HCT116 (cell line): ENCODE measurements at regions not wholly inside any gene's neighbourhood (a gene's known extent, or its start where the extent isn't known, plus 50 kb on each side); places are given as distances from the start of the nearest gene placed in this dataset.

Source experiments
- CTCF ChIP-seq, 3 experiments: fragments of 200-600 bp in 1 of 3; sonication (generic) in 1 of 3; IDR thresholded peaks in 2 of 3; conservative IDR thresholded peaks in 1 of 3; 2 replicates each; pipeline ENCODE4 v1.5.1; 2012 to 2017; ENCODE audit warnings: low read depth in 2 of 3, low read length in 2 of 3, antibody characterized with exemption in 1 of 3, borderline replicate concordance in 1 of 3, control low read depth in 1 of 3, mild to moderate bottlenecking in 1 of 3, mixed read lengths in 1 of 3, mixed run types in 1 of 3, moderate library complexity in 1 of 3; ENCODE audit not compliant: insufficient read depth in 1 of 3
- POLR2AphosphoS5 ChIP-seq: IDR thresholded peaks from 2 replicates; pipeline ENCODE4 v1.6.1; 2011; ENCODE audit warnings: mild to moderate bottlenecking, low read depth, low read length, moderate library complexity
- TF ChIP-seq, protein P1 (sequence below): IDR thresholded peaks from 2 replicates; pipeline ENCODE4 v1.6.1; 2012; ENCODE audit warnings: low read depth
- TF ChIP-seq, protein P2 (sequence below): IDR thresholded peaks from 2 replicates; pipeline ENCODE4 v1.6.1; 2012

DNA sequence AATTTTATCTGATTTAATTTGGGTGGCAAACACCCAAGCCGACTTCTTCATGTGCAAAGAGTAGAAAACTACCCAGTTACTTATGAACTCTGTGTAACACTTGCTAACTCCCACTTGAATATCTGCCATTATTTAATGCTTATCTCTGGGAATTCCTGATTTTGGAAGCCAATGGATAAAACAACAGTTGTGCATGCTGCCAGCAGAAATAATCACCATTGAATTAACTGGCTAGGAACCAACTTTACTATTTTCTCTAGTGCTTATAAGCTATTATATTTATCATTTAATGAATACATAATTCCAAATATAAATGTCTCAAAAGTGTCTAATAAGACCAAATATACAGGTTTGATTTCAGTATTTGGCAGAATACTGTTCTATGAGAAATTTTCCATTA, 85.7 kb downstream of the IZUMO3 start:
- TF ChIP-seq, protein P1, sequence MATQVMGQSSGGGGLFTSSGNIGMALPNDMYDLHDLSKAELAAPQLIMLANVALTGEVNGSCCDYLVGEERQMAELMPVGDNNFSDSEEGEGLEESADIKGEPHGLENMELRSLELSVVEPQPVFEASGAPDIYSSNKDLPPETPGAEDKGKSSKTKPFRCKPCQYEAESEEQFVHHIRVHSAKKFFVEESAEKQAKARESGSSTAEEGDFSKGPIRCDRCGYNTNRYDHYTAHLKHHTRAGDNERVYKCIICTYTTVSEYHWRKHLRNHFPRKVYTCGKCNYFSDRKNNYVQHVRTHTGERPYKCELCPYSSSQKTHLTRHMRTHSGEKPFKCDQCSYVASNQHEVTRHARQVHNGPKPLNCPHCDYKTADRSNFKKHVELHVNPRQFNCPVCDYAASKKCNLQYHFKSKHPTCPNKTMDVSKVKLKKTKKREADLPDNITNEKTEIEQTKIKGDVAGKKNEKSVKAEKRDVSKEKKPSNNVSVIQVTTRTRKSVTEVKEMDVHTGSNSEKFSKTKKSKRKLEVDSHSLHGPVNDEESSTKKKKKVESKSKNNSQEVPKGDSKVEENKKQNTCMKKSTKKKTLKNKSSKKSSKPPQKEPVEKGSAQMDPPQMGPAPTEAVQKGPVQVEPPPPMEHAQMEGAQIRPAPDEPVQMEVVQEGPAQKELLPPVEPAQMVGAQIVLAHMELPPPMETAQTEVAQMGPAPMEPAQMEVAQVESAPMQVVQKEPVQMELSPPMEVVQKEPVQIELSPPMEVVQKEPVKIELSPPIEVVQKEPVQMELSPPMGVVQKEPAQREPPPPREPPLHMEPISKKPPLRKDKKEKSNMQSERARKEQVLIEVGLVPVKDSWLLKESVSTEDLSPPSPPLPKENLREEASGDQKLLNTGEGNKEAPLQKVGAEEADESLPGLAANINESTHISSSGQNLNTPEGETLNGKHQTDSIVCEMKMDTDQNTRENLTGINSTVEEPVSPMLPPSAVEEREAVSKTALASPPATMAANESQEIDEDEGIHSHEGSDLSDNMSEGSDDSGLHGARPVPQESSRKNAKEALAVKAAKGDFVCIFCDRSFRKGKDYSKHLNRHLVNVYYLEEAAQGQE = no peak
- TF ChIP-seq CTCF (IDR thresholded peaks at IDR 0.05 in 2 of 3, conservative IDR thresholded peaks at IDR 0.05 in 1 of 3; ENCODE audit: borderline replicate concordance in 1 of 3, insufficient read depth in 1 of 3, low read depth in 2 of 3, low read length in 2 of 3) (no peak), POLR2AphosphoS5 (no peak)
- TF ChIP-seq, protein P2, sequence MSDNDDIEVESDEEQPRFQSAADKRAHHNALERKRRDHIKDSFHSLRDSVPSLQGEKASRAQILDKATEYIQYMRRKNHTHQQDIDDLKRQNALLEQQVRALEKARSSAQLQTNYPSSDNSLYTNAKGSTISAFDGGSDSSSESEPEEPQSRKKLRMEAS = no peak
